ENCODE measurements at regions not wholly inside any gene's neighbourhood (a gene's known extent, or its start where the extent isn't known, plus 50 kb on each side); places are given as distances from the start of the nearest gene placed in this dataset.

GRCh38 chr13:40434516-40435397 is 231.7 kb downstream of the FOXO1 start:
- DNase-seq (ENCODE audit: low read depth in 4 of 4, low spot score in 1 of 4), result no peak

- DNase-seq (ENCODE audit: low read depth in 4 of 4, low spot score in 1 of 4), result no peak
These were observed 228.3 kb downstream of the FOXO1 start for GRCh38 chr13:40438022-40438680.

- no peak for DNase-seq (ENCODE audit: low read depth in 4 of 4, low spot score in 1 of 4)
These were observed 227.2 kb downstream of the FOXO1 start for GRCh38 chr13:40438999-40439797.

GRCh38 chr13:40439928-40440327 is 226.5 kb downstream of the FOXO1 start:
- no peak for DNase-seq (ENCODE audit: low read depth in 4 of 4, low spot score in 1 of 4)

- no peak for DNase-seq (ENCODE audit: low read depth in 4 of 4, low spot score in 1 of 4)
These were observed 225.2 kb downstream of the FOXO1 start for GRCh38 chr13:40440990-40441820.

- no peak for DNase-seq (ENCODE audit: low read depth in 4 of 4, low spot score in 1 of 4)
These were observed 224.2 kb downstream of the FOXO1 start for GRCh38 chr13:40442231-40442630.

- no peak for DNase-seq (ENCODE audit: low read depth in 4 of 4, low spot score in 1 of 4)
These were observed 223.6 kb downstream of the FOXO1 start for GRCh38 chr13:40442826-40443225.

- no peak for DNase-seq (ENCODE audit: low read depth in 4 of 4, low spot score in 1 of 4)
These were observed 222.2 kb downstream of the FOXO1 start for GRCh38 chr13:40444241-40444640.

- no peak for DNase-seq (ENCODE audit: low read depth in 4 of 4, low spot score in 1 of 4)
These were observed 220.9 kb downstream of the FOXO1 start for GRCh38 chr13:40445557-40445990.

- no peak for DNase-seq (ENCODE audit: low read depth in 4 of 4, low spot score in 1 of 4)
These were observed 220.1 kb downstream of the FOXO1 start for GRCh38 chr13:40446365-40446764.

- DNase-seq (ENCODE audit: low read depth in 4 of 4, low spot score in 1 of 4), result no peak
These were observed 218.6 kb downstream of the FOXO1 start for GRCh38 chr13:40447857-40448256.

GRCh38 chr13:40452038-40452666 is 214.3 kb downstream of the FOXO1 start:
- no peak for DNase-seq (ENCODE audit: low read depth in 4 of 4, low spot score in 1 of 4)

GRCh38 chr13:40452741-40453334 is 213.6 kb downstream of the FOXO1 start:
- no peak for DNase-seq (ENCODE audit: low read depth in 4 of 4, low spot score in 1 of 4)

- DNase-seq (ENCODE audit: low read depth in 4 of 4, low spot score in 1 of 4), result no peak
These were observed 213.0 kb downstream of the FOXO1 start for GRCh38 chr13:40453351-40454021.

GRCh38 chr13:40456397-40456953 is 210.0 kb downstream of the FOXO1 start:
- no peak for DNase-seq (ENCODE audit: low read depth in 4 of 4, low spot score in 1 of 4)

GRCh38 chr13:40456979-40457553 is 209.4 kb downstream of the FOXO1 start:
- no peak for DNase-seq (ENCODE audit: low read depth in 4 of 4, low spot score in 1 of 4)

- DNase-seq (ENCODE audit: low read depth in 4 of 4, low spot score in 1 of 4), result no peak
These were observed 208.3 kb downstream of the FOXO1 start for GRCh38 chr13:40457929-40458719.

- DNase-seq (ENCODE audit: low read depth in 4 of 4, low spot score in 1 of 4), result no peak
These were observed 207.8 kb downstream of the FOXO1 start for GRCh38 chr13:40458720-40458990.

All from stimulated activated CD4-positive, alpha-beta T cell treated with anti-CD3 and anti-CD28 coated beads, Interleukin-1b, Interleukin-23, amount 100 ng/mL, for 24 hours (primary cell).